Mesothelial cell of epicardium (in vitro differentiated cells): ENCODE measurements at regions not wholly inside any gene's neighbourhood (a gene's known extent, or its start where the extent isn't known, plus 50 kb on each side); places are given as distances from the start of the nearest gene placed in this dataset.

Source experiments
- DNase-seq, 2 experiments: peaks; one replicate each; pipeline ENCODE4 v3.0.0; 2021; ENCODE audit warnings: low spot score in 2 of 2; ENCODE audit not compliant: unreplicated experiment in 2 of 2
- H3K27ac Mint-ChIP-seq: 2 replicates; pipeline ENCODE4 v1.8.0; 2021; ENCODE audit warnings: mixed read lengths
- H3K27me3 Mint-ChIP-seq: 2 replicates; pipeline ENCODE4 v1.8.0; 2021; ENCODE audit warnings: low read depth, mixed read lengths
- H3K36me3 Mint-ChIP-seq: 2 replicates; pipeline ENCODE4 v1.8.0; 2021; ENCODE audit warnings: mixed read lengths
- H3K4me1 Mint-ChIP-seq: 2 replicates; pipeline ENCODE4 v1.8.0; 2021; ENCODE audit warnings: mixed read lengths
- H3K4me3 Mint-ChIP-seq: 2 replicates; pipeline ENCODE4 v1.8.0; 2021; ENCODE audit warnings: mild to moderate bottlenecking, moderate library complexity, mixed read lengths
- H3K9me3 Mint-ChIP-seq: 2 replicates; pipeline ENCODE4 v1.8.0; 2021; ENCODE audit warnings: mixed read lengths
- TF ChIP-seq, protein P1 (sequence below): fragments of 200-600 bp; sonication (generic); IDR thresholded peaks from one replicate; pipeline ENCODE4 v1.5.0; 2021; ENCODE audit warnings: antibody characterized with exemption; ENCODE audit not compliant: unreplicated experiment

DNA sequence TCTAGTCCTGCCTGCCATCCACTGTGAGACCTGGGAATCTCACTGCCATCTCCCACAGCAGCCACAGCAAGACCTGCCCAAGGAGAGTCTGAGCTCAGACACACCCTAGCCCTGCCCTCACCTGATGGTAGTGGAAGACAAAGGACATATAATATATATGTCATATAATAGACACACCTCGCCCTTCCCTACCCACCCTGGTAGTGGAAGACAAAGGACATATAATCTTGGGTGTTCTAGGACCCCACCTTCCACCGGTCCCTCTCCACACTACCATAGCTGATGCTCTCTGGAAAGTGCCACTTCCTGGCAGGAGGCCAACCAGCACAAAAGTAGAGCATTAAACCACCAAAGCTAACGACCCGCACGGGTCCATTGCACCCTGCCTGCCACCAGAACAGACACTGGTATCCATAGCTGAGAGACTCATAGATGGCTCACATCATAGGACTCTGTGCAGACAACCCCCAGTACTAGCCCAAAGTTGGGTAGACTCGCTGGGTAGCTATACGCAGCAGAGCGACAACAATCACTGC is 545.6 kb downstream of the CAAP1 start:
- Mint-ChIP-seq H3K4me1 (no peaks in the 10 kb centered on the region), H3K27ac (no peak overlapping the region), H3K4me3 (no peak overlapping the region), H3K27me3 (no peaks in the 10 kb centered on the region), H3K36me3 (no peaks in the 10 kb centered on the region), H3K9me3 (peaks cover 38% of the 10 kb centered on the region)
- DNase-seq: no peak
- TF ChIP-seq, protein P1, sequence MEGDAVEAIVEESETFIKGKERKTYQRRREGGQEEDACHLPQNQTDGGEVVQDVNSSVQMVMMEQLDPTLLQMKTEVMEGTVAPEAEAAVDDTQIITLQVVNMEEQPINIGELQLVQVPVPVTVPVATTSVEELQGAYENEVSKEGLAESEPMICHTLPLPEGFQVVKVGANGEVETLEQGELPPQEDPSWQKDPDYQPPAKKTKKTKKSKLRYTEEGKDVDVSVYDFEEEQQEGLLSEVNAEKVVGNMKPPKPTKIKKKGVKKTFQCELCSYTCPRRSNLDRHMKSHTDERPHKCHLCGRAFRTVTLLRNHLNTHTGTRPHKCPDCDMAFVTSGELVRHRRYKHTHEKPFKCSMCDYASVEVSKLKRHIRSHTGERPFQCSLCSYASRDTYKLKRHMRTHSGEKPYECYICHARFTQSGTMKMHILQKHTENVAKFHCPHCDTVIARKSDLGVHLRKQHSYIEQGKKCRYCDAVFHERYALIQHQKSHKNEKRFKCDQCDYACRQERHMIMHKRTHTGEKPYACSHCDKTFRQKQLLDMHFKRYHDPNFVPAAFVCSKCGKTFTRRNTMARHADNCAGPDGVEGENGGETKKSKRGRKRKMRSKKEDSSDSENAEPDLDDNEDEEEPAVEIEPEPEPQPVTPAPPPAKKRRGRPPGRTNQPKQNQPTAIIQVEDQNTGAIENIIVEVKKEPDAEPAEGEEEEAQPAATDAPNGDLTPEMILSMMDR: no peak

DNA sequence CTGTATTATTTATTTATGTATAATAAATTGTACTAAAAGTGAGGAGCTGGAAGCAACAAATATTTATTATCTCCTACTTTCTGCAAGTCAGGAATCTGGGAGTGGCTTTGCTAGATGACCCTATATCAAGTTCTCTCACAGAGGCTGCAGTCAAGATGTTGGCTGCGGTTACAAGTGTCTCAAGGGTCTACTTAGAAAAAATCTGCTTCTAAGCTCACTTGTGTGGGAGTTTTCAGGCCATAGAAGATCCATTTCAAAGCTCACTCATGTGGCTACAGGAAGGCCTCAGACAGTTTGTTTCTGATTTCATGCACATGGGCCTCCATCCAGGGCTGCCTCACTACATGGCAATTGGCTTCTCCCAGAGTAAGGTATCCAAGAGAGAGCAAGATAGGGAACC is 551.1 kb downstream of the CAAP1 start:
- Mint-ChIP-seq H3K36me3 (no peaks in the 10 kb centered on the region), H3K4me3 (no peak overlapping the region), H3K9me3 (peaks cover 31% of the 10 kb centered on the region), H3K4me1 (no peaks in the 10 kb centered on the region), H3K27ac (no peak overlapping the region), H3K27me3 (peaks cover 5% of the 10 kb centered on the region)
- TF ChIP-seq, protein P1: no peak
- no peak for DNase-seq

DNA sequence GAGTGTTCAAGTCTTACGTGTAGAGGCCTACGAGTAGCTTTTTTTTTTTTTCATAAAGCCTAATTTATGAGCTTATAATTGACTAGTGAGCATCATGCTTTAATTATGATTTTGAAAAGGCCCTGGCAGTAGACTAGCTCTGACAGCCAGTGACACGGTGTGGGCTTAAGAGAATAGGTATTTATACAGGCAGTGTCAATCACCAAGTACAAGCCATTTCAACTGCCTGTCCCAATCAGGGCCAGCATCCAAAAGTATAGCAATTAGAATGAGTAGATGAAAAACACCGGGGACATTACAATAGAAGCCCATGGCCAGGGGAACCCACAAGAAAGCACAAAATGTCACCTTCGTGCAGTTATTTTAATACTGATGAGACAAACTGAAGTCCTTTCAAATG is 552.8 kb downstream of the CAAP1 start:
- no peak for DNase-seq
- H3K27ac Mint-ChIP-seq: no peak overlapping the region
- H3K9me3 Mint-ChIP-seq: peaks cover 21% of the 10 kb centered on the region
- no peaks in the 10 kb centered on the region for H3K4me1 Mint-ChIP-seq
- H3K36me3 Mint-ChIP-seq: no peaks in the 10 kb centered on the region
- no peak overlapping the region for H3K4me3 Mint-ChIP-seq
- H3K27me3 Mint-ChIP-seq: peaks cover 6% of the 10 kb centered on the region
- TF ChIP-seq, protein P1: no peak

DNA sequence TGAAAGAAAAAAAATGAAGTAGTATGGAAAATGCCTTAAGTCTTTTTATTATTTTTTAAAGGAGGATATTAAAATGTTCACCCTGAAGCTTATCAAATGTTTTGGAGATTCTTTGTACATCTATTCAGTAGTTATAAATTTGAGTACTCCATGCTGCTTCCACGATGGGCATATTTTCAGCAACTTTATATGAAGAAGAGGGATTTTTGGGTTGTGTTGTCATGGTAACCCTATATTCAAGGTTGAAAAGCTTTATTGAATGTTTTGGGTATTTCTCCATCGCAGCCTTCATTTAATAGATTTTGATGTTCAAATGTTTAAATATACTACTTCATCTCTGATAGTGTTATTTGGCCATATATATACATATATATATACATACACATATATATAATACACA is 557.5 kb downstream of the CAAP1 start:
- Mint-ChIP-seq H3K9me3 (no peaks in the 10 kb centered on the region), H3K4me1 (no peaks in the 10 kb centered on the region), H3K4me3 (no peak overlapping the region), H3K27ac (no peak overlapping the region), H3K27me3 (peaks cover 9% of the 10 kb centered on the region), H3K36me3 (no peaks in the 10 kb centered on the region)
- TF ChIP-seq, protein P1: no peak
- DNase-seq: no peak

DNA sequence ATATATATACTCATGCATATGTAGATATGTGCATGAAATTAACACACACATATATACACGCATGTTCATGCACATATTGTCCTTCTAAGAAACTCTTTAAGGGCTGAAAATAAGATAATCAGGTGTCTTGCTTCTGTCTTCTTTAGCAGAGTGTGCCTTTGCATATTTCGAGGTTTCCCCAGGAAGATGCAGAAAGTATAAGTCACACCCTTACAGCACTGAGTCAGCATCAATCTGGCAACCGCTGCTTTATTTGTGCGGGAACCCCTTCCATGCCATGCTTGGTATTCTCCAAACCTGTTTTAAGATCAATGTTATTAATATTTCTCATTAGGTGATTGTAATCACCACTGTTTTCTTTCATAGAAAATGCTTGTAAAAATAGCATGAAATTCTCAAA is 557.9 kb downstream of the CAAP1 start:
- DNase-seq: no peak
- Mint-ChIP-seq H3K9me3 (no peaks in the 10 kb centered on the region), H3K27ac (no peak overlapping the region), H3K27me3 (peaks cover 9% of the 10 kb centered on the region), H3K4me1 (no peaks in the 10 kb centered on the region), H3K36me3 (no peaks in the 10 kb centered on the region), H3K4me3 (no peak overlapping the region)
- TF ChIP-seq, protein P1: no peak

DNA sequence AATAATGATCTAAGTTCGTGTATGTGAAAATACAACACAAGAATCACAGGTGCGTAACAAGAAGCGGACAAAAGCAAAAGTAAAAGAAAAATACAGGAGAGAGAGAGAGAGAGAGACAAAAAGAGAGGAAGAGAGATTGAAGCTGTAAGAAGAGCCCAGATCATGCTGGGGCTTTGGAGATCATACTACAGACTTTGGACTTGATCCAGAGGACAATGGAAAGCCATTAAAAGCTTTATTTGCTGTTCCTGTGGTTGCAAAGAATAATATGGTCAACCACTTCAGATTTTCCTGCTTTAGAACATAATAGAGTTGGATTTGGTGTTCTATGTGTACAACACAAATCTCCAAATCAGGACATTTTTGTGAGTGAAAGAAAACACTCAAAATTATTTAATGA is 561.4 kb downstream of the CAAP1 start:
- Mint-ChIP-seq H3K36me3 (no peaks in the 10 kb centered on the region), H3K27ac (no peak overlapping the region), H3K9me3 (no peaks in the 10 kb centered on the region), H3K4me1 (peaks cover 2% of the 10 kb centered on the region), H3K27me3 (peaks cover 21% of the 10 kb centered on the region), H3K4me3 (no peak overlapping the region)
- DNase-seq: no peak
- TF ChIP-seq, protein P1: no peak
